ENCODE measurements at regions not wholly inside any gene's neighbourhood (a gene's known extent, or its start where the extent isn't known, plus 50 kb on each side); places are given as distances from the start of the nearest gene placed in this dataset.

GRCh38 chr4:180285796-180286195 lies 1957.4 kb upstream of the TENM3 start:
- H3K9ac ChIP-seq (ENCODE audit: low read length), result no peak overlapping the region
- RAD21 ChIA-PET (ENCODE audit: low non-redundant PET in 1 of 2, low total read pairs in 2 of 2, uncharacterized antibody in 2 of 2, unreplicated experiment in 2 of 2), result no interaction called here
- no TSS peak for BruUV-seq (replicated peaks)
- H3K4me2 ChIP-seq (ENCODE audit: low read length), result no peak overlapping the region
- POLR2A ChIA-PET, result no interaction called here
- no peaks in the 10 kb centered on the region for H4K20me1 ChIP-seq (ENCODE audit: insufficient read depth)
- ATAC-seq (no peak), DNase-seq (ENCODE audit: low read depth, low spot score) (no peak)
- no peak overlapping the region for H3K4me3 ChIP-seq (replicated peaks in 1 of 2; ENCODE audit: low read depth in 1 of 2, low read length in 2 of 2)
- H3K4me1 ChIP-seq (ENCODE audit: control insufficient read depth in 1 of 2, insufficient read depth in 2 of 2, low read length in 2 of 2), result no peaks in the 10 kb centered on the region
- no peak for TF ChIP-seq POLR2A (IDR thresholded peaks at IDR 0.05; ENCODE audit: borderline replicate concordance, extremely low read depth, insufficient read depth, insufficient read length)
- no peak for TF ChIP-seq EZH2 (IDR thresholded peaks at IDR 0.05)
- TF ChIP-seq, protein P1, sequence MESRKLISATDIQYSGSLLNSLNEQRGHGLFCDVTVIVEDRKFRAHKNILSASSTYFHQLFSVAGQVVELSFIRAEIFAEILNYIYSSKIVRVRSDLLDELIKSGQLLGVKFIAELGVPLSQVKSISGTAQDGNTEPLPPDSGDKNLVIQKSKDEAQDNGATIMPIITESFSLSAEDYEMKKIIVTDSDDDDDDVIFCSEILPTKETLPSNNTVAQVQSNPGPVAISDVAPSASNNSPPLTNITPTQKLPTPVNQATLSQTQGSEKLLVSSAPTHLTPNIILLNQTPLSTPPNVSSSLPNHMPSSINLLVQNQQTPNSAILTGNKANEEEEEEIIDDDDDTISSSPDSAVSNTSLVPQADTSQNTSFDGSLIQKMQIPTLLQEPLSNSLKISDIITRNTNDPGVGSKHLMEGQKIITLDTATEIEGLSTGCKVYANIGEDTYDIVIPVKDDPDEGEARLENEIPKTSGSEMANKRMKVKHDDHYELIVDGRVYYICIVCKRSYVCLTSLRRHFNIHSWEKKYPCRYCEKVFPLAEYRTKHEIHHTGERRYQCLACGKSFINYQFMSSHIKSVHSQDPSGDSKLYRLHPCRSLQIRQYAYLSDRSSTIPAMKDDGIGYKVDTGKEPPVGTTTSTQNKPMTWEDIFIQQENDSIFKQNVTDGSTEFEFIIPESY (IDR thresholded peaks at IDR 0.05; ENCODE audit: extremely low read depth, insufficient replicate concordance, low read length), result no peak
- TF ChIP-seq, protein P2, sequence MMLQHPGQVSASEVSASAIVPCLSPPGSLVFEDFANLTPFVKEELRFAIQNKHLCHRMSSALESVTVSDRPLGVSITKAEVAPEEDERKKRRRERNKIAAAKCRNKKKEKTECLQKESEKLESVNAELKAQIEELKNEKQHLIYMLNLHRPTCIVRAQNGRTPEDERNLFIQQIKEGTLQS (IDR thresholded peaks at IDR 0.05), result no peak
- TF ChIP-seq ZFX (IDR thresholded peaks at IDR 0.05), result no peak
- TF ChIP-seq POLR2AphosphoS5 (IDR thresholded peaks at IDR 0.05; ENCODE audit: low read depth, low read length), result no peak
- no peak for TF ChIP-seq CEBPB (IDR thresholded peaks at IDR 0.05; ENCODE audit: low read depth)
- no peak for TF ChIP-seq CTCF (IDR thresholded peaks at IDR 0.05 in 2 of 3, conservative IDR thresholded peaks at IDR 0.05 in 1 of 3; ENCODE audit: borderline replicate concordance in 1 of 3, insufficient read depth in 1 of 3, low read depth in 2 of 3, low read length in 2 of 3)
- no peak for TF ChIP-seq SP1 (IDR thresholded peaks at IDR 0.05; ENCODE audit: low read depth)
- TF ChIP-seq, protein P3, sequence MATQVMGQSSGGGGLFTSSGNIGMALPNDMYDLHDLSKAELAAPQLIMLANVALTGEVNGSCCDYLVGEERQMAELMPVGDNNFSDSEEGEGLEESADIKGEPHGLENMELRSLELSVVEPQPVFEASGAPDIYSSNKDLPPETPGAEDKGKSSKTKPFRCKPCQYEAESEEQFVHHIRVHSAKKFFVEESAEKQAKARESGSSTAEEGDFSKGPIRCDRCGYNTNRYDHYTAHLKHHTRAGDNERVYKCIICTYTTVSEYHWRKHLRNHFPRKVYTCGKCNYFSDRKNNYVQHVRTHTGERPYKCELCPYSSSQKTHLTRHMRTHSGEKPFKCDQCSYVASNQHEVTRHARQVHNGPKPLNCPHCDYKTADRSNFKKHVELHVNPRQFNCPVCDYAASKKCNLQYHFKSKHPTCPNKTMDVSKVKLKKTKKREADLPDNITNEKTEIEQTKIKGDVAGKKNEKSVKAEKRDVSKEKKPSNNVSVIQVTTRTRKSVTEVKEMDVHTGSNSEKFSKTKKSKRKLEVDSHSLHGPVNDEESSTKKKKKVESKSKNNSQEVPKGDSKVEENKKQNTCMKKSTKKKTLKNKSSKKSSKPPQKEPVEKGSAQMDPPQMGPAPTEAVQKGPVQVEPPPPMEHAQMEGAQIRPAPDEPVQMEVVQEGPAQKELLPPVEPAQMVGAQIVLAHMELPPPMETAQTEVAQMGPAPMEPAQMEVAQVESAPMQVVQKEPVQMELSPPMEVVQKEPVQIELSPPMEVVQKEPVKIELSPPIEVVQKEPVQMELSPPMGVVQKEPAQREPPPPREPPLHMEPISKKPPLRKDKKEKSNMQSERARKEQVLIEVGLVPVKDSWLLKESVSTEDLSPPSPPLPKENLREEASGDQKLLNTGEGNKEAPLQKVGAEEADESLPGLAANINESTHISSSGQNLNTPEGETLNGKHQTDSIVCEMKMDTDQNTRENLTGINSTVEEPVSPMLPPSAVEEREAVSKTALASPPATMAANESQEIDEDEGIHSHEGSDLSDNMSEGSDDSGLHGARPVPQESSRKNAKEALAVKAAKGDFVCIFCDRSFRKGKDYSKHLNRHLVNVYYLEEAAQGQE (IDR thresholded peaks at IDR 0.05; ENCODE audit: low read depth), result no peak
- TF ChIP-seq TCF7L2 (IDR thresholded peaks at IDR 0.05; ENCODE audit: borderline replicate concordance, extremely low read depth, insufficient read depth, insufficient read length), result no peak
- no peak for TF ChIP-seq YY1 (IDR thresholded peaks at IDR 0.05; ENCODE audit: extremely low read depth, insufficient replicate concordance, low read depth, low read length)
- TF ChIP-seq JUND (IDR thresholded peaks at IDR 0.05), result no peak
- no peak for TF ChIP-seq FOSL1 (IDR thresholded peaks at IDR 0.05; ENCODE audit: low read depth)
- TF ChIP-seq RAD21 (IDR thresholded peaks at IDR 0.05; ENCODE audit: low read depth), result no peak
- intact Hi-C loops (cut with micrococcal nuclease), result no loop called here
- no peak overlapping the region for H2AFZ ChIP-seq (ENCODE audit: low read depth, low read length, poor library complexity, severe bottlenecking)
- H3K9me2 ChIP-seq (ENCODE audit: insufficient read depth), result no peaks in the 10 kb centered on the region
- H3K27me3 ChIP-seq (ENCODE audit: insufficient read depth, low read length), result no peaks in the 10 kb centered on the region
- no peaks in the 10 kb centered on the region for H3K79me2 ChIP-seq (ENCODE audit: insufficient read depth, low read length)
- CTCF ChIA-PET, result no interaction called here
- H3K9me3 ChIP-seq (ENCODE audit: control insufficient read depth in 1 of 2, insufficient read depth in 1 of 2, low read depth in 1 of 2, low read length in 2 of 2), result no peaks in the 10 kb centered on the region
- H3K36me3 ChIP-seq (ENCODE audit: control insufficient read depth in 1 of 2, insufficient read depth in 2 of 2, low read length in 2 of 2), result no peaks in the 10 kb centered on the region
- no peak overlapping the region for H3K27ac ChIP-seq (ENCODE audit: low read depth, low read length)

Measured in HCT116 (cell line).